Stomach smooth muscle (tissue), 2 donors: ENCODE measurements at regions not wholly inside any gene's neighbourhood (a gene's known extent, or its start where the extent isn't known, plus 50 kb on each side); places are given as distances from the start of the nearest gene placed in this dataset.
"Not testable (repeated sequence)": the region's sequence is repeated elsewhere in the genome, so short reads cannot be mapped to it uniquely, and the experiment has no call there.

Source experiments
- H3K27ac ChIP-seq: one replicate; pipeline ENCODE4 v1.7.0; 2013; ENCODE audit warnings: mild to moderate bottlenecking, low read length, inconsistent platforms
- H3K27me3 ChIP-seq, 2 donors: one replicate each; pipeline ENCODE4 v1.7.0; 2013; ENCODE audit warnings: low read length in 2 of 2; ENCODE audit not compliant: insufficient read depth in 2 of 2, control insufficient read depth in 1 of 2
- H3K36me3 ChIP-seq, 2 donors: one replicate each; pipeline ENCODE4 v1.7.0; 2013; ENCODE audit warnings: low read length in 2 of 2; ENCODE audit not compliant: control insufficient read depth in 2 of 2, insufficient read depth in 2 of 2
- H3K4me1 ChIP-seq: one replicate; pipeline ENCODE4 v1.7.0; 2013; ENCODE audit warnings: low read length; ENCODE audit not compliant: control insufficient read depth, insufficient read depth
- H3K4me3 ChIP-seq, 2 donors: one replicate each; pipeline ENCODE4 v1.7.0; 2013; ENCODE audit warnings: low read length in 2 of 2
- H3K9ac ChIP-seq, 2 donors: one replicate each; pipeline ENCODE4 v1.7.0; 2013; ENCODE audit warnings: low read length in 2 of 2, mild to moderate bottlenecking in 1 of 2
- H3K9me3 ChIP-seq, 2 donors: one replicate each; pipeline ENCODE4 v1.7.0; 2013; ENCODE audit warnings: low read length in 2 of 2; ENCODE audit not compliant: control insufficient read depth in 2 of 2
- donor health status: healthy.
- donor health status: Pancreatic carcinoma.

GRCh38 chr17:30605523-30605922 lies 128.3 kb downstream of the GOSR1 start:
- no peaks in the 10 kb centered on the region for H3K9me3 ChIP-seq
- no peak overlapping the region for H3K4me3 ChIP-seq
- no peaks in the 10 kb centered on the region for H3K27me3 ChIP-seq
- H3K9ac ChIP-seq, result no peak overlapping the region
- H3K36me3 ChIP-seq, result no peaks in the 10 kb centered on the region
- H3K4me1 ChIP-seq, result no peaks in the 10 kb centered on the region
- H3K27ac ChIP-seq, result no peak overlapping the region

- Histone ChIP-seq H3K9ac (no peak overlapping the region), H3K9me3 (no peaks in the 10 kb centered on the region), H3K27me3 (no peaks in the 10 kb centered on the region), H3K4me3 (no peak overlapping the region), H3K4me1 (no peaks in the 10 kb centered on the region), H3K36me3 (no peaks in the 10 kb centered on the region), H3K27ac (no peak overlapping the region)
Measured at GRCh38 chr17:30605027-30605426, 127.8 kb downstream of the GOSR1 start.

DNA sequence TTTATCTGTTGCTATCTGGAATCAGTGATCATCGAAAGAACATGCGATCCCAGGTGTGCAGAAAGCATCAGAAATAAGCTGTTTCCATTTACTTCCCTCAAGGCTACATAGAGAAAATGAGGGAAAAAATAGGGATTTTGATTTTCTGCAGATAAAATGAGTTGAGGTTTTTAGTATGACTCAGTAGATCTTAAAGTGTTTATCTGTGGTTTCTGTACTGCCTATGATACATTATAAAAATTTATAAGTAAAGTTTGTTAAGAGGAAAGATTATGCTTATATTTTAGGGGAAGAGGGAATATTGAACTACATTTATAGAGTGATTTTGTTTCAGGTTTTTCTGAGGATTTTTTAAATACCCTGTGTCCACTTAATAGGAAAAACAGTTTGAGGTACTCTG lies 125.2 kb downstream of the GOSR1 start:
- H3K36me3 ChIP-seq, H3K27me3 ChIP-seq, H3K27ac ChIP-seq, H3K4me3 ChIP-seq, H3K9me3 ChIP-seq, H3K4me1 ChIP-seq, H3K9ac ChIP-seq: not testable (repeated sequence)

DNA sequence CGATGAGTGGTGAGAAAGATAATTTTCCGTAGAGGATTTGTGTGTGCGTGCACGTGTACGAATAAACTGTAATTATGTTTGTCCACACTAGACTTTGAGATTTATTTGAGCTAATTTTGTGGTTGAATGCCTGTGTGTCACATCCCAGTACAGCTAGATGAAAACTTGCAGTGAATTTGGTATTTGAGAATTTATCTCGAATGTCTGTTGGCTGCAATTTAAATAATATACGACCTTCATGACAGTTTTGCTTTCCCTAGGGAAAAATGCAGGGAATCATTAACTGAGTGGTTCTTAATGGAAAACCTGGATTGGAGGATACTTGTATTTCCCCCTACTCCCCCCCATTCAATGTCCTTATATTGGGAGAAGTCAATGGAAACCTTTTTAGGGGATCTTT lies 124.8 kb downstream of the GOSR1 start:
- not testable (repeated sequence) for H3K27ac ChIP-seq, H3K9me3 ChIP-seq, H3K36me3 ChIP-seq, H3K4me1 ChIP-seq, H3K27me3 ChIP-seq, H3K9ac ChIP-seq
- peak overlapping the region in 1 of 2 donors; percentile 22 for H3K4me3 ChIP-seq

DNA sequence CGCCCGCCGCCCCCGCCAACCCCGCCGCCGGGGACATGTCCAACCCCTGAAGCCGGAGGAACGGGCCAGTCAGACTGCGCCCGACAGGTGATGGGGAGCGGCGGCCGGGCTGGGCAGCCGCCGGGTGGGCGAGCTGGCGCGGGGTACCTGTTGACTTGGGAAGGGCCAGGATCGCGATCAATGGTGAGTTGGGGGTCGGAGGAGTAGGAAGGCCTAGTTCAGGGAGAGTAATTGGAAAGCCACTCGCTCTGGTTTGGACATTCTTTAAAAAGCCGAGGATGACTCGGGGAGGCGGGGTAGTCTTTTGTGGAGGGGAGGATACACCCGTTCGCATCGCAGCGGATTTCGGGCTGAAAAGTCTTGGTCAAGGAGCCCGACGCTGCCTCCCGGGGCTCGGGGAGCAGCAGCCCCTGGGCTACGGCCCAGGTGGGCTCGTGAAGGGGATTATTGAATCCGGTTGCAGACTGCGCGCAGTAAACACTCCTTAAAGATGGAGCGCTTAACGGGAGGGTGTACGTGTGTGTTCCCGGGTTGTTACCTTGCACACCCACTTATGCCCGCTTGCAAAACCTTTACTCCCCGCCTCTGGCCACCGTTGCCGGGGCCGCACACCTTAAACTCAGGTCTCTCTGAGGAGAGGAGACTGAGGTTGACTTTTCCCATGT lies 123.8 kb downstream of the GOSR1 start:
- Histone ChIP-seq H3K27ac (peak overlapping the region; percentile 89), H3K9ac (peak overlapping the region; percentile 88 to 92)

DNA sequence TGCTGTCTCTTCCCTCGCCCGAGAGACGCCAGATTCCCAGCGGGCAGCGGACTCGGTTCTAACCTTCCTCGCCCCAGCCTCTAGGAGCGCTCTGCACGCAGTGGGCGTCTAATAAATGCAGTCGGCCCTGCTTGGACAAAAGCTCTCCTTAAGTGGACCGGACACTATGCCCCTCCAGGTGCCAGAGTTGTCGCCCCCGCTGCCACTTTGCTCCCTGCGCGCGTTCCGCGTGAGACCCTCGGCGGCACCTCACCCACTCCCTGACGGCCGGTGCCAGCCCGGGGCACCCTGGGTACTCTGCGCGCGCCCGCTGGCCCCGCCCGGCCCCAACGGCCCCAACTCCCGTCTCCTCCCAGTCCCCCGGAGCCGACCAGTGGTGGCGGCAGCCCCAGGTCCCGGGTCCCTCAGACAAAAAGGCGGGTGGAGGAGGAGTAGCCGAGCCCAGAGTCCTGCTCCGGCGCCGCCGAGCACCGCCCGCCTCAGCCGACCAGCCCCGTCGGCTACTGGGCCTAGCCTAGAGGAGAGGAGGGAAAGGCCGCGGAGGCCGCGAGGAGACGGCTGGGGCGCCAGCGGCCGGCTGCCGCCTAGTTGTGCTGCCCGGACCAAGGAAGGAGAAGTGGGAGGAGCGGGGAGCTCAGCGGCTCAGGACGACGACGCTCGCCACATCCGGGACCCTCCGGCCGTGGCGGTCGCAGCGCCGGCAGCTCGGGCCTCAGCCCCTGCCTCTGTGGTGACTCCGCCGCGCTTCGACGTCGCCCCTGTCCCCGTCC lies 123.0 kb downstream of the GOSR1 start:
- Histone ChIP-seq H3K4me3 (peak overlapping the region; percentile 70 to 86), H3K9me3 (no peaks in the 10 kb centered on the region), H3K27ac (peak overlapping the region; percentile 89), H3K27me3 (no peaks in the 10 kb centered on the region), H3K9ac (peak overlapping the region; percentile 86 to 88), H3K36me3 (no peaks in the 10 kb centered on the region), H3K4me1 (peaks cover 2% of the 10 kb centered on the region)

More for the DNA sequence above, 123.8 kb downstream of the GOSR1 start:
- peak overlapping the region; percentile 86 to 90 for H3K4me3 ChIP-seq
- H3K9me3 ChIP-seq, result no peaks in the 10 kb centered on the region
- no peaks in the 10 kb centered on the region for H3K27me3 ChIP-seq
- H3K36me3 ChIP-seq, result no peaks in the 10 kb centered on the region
- H3K4me1 ChIP-seq, result peaks cover 2% of the 10 kb centered on the region

- H3K4me1 ChIP-seq, result peaks cover 2% of the 10 kb centered on the region
- H3K4me3 ChIP-seq, result peak overlapping the region; percentile 70 to 86
- H3K9ac ChIP-seq, result peak overlapping the region; percentile 86 to 88
- peak overlapping the region; percentile 89 for H3K27ac ChIP-seq
- H3K9me3 ChIP-seq, result no peaks in the 10 kb centered on the region
- no peaks in the 10 kb centered on the region for H3K36me3 ChIP-seq
- no peaks in the 10 kb centered on the region for H3K27me3 ChIP-seq
Measured at GRCh38 chr17:30599428-30600059, 122.3 kb downstream of the GOSR1 start.

DNA sequence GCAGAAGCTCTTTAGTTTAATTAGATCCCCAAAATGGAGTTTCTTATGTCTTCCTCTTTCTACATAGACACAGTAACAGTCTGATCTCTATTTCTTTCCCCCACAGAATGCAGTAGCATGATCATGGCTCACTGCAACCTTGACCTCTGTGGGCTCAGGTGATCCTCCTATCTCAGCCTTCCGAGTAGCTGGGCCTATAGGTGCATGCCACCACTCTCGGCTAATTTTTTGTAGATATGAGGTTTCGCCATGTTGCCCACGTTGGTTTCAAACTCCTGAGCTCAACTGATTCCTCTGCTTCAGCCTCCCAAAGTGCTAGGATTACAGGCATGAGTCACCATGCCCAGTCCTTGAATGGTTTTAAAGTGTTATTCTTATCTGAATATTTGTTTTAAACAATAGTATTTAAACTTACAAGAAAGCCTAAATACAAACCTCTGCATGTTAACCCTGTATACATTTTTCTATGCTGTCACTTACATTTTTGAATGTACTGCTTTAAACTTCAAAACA lies 120.6 kb downstream of the GOSR1 start:
- Histone ChIP-seq H3K27ac (no peak overlapping the region), H3K9me3 (no peaks in the 10 kb centered on the region), H3K27me3 (no peaks in the 10 kb centered on the region), H3K4me3 (no peak overlapping the region), H3K36me3 (no peaks in the 10 kb centered on the region), H3K4me1 (peaks cover 2% of the 10 kb centered on the region), H3K9ac (no peak overlapping the region)

- H3K36me3 ChIP-seq, H3K27ac ChIP-seq, H3K4me3 ChIP-seq, H3K9me3 ChIP-seq, H3K27me3 ChIP-seq, H3K9ac ChIP-seq, H3K4me1 ChIP-seq: not testable (repeated sequence)
Measured at GRCh38 chr17:30596948-30597775, 120.0 kb downstream of the GOSR1 start.

DNA sequence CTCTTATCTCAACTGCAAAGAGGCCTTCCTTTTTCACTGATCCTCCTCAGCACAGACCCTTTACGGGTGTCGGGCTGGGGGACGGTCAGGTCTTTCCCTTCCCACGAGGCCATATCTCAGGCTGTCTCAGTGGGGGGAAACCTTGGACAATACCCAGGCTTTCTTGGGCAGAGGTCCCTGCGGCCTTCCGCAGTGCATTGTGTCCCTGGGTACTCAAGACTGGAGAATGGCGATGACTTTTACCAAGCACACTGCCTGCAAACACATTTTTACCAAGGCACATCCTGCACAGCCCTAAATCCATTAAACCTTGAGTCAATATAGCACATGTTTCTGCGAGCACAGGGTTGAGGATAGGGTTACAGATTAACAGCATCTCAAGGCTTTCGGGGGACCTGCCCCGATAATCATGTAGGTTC lies 117.8 kb downstream of the GOSR1 start:
- H3K27me3 ChIP-seq, H3K27ac ChIP-seq, H3K36me3 ChIP-seq, H3K4me3 ChIP-seq, H3K9me3 ChIP-seq, H3K9ac ChIP-seq, H3K4me1 ChIP-seq: not testable (repeated sequence)
